IMR-90 (cell line): ENCODE measurements at regions not wholly inside any gene's neighbourhood (a gene's known extent, or its start where the extent isn't known, plus 50 kb on each side); places are given as distances from the start of the nearest gene placed in this dataset.

ENCODE experiments used
- ATAC-seq: fragments of 200-7000 bp; cut with Tn5 transposase; 2 replicates; pipeline ENCODE4 v1.9.1; 2020; ENCODE audit warnings: low read depth, mild to moderate bottlenecking, moderate library complexity
- BruUV-seq: library from RNA; stranded (reverse); fragments of 400-500 nt; replicated peaks from 2 replicates; lab custom pipeline; 2021; lab: Mats Ljungman, UMichigan
- CTCF ChIA-PET: fragments of 300-600 bp; formaldehyde crosslinking; extraction: SDS; loops from one replicate; lab custom pipeline; 2021; ENCODE audit warnings: antibody characterized with exemption; lab: Yijun Ruan, JAX
- POLR2A ChIA-PET: fragments of 300-600 bp; sonication (Branson Sonifier 250); formaldehyde crosslinking; loops from one replicate; lab custom pipeline; 2022; ENCODE audit warnings: antibody characterized with exemption; ENCODE audit not compliant: unreplicated experiment; lab: Charles Lee
- DNase-seq: peaks from one replicate; pipeline ENCODE4 v3.0.0; 2013
- H2AFZ ChIP-seq: replicated peaks from 2 replicates; pipeline ENCODE3; 2013; ENCODE audit warnings: low read length, mild to moderate bottlenecking; ENCODE audit not compliant: poor library complexity
- H2AK5ac ChIP-seq: 2 replicates; pipeline ENCODE4 v1.6.1; 2013; ENCODE audit warnings: low read depth, low read length, inconsistent platforms
- H2AK9ac ChIP-seq: replicated peaks from 2 replicates; pipeline ENCODE3; 2013; ENCODE audit warnings: mild to moderate bottlenecking, low read depth, low read length, moderate library complexity; ENCODE audit not compliant: poor library complexity
- H2BK120ac ChIP-seq: 2 replicates; pipeline ENCODE4 v1.6.1; 2013; ENCODE audit warnings: low read depth, low read length, inconsistent platforms
- H2BK15ac ChIP-seq: 3 replicates; pipeline ENCODE4 v1.6.1; 2013; ENCODE audit warnings: low read depth, low read length, inconsistent platforms
- H2BK20ac ChIP-seq: 2 replicates; pipeline ENCODE4 v1.6.1; 2013; ENCODE audit warnings: low read depth, mild to moderate bottlenecking, inconsistent platforms, low read length, moderate library complexity
- H2BK5ac ChIP-seq: 2 replicates; pipeline ENCODE4 v1.6.1; 2013; ENCODE audit warnings: mild to moderate bottlenecking, low read depth, low read length, inconsistent platforms; ENCODE audit not compliant: poor library complexity, severe bottlenecking
- H3K14ac ChIP-seq: replicated peaks from 2 replicates; pipeline ENCODE4 v1.6.1; 2013; ENCODE audit warnings: low read depth, low read length, inconsistent platforms
- H3K18ac ChIP-seq: 2 replicates; pipeline ENCODE4 v1.6.1; 2013; ENCODE audit warnings: low read depth, low read length, control low read depth
- H3K23ac ChIP-seq: 2 replicates; pipeline ENCODE4 v1.6.1; 2013; ENCODE audit warnings: low read depth, low read length, inconsistent platforms
- H3K27ac ChIP-seq: 2 replicates; pipeline ENCODE4 v1.5.1; 2013; ENCODE audit warnings: mild to moderate bottlenecking, control low read depth, low read length; ENCODE audit not compliant: insufficient read depth
- H3K27me3 ChIP-seq: 2 replicates; pipeline ENCODE4 v1.6.1; 2013; ENCODE audit warnings: low read length; ENCODE audit not compliant: control insufficient read depth, insufficient read depth
- H3K36me3 ChIP-seq: 2 replicates; pipeline ENCODE4 v1.6.1; 2013; ENCODE audit warnings: low read length, mixed read lengths; ENCODE audit not compliant: control insufficient read depth, insufficient read depth
- H3K4ac ChIP-seq: 2 replicates; pipeline ENCODE4 v1.6.1; 2013; ENCODE audit warnings: low read depth, low read length, inconsistent platforms
- H3K4me1 ChIP-seq: 2 replicates; pipeline ENCODE4 v1.6.1; 2013; ENCODE audit warnings: low read length, mixed read lengths; ENCODE audit not compliant: control insufficient read depth, insufficient read depth
- H3K4me2 ChIP-seq: 2 replicates; pipeline ENCODE4 v1.6.1; 2013; ENCODE audit warnings: low read depth, mild to moderate bottlenecking, control low read depth, low read length, moderate library complexity
- H3K4me3 ChIP-seq: 2 replicates; pipeline ENCODE4 v1.5.1; 2013; ENCODE audit warnings: low read depth, mild to moderate bottlenecking, control low read depth, low read length, moderate library complexity; ENCODE audit not compliant: insufficient read depth
- H3K56ac ChIP-seq: 2 replicates; pipeline ENCODE4 v1.6.1; 2013; ENCODE audit warnings: low read length, inconsistent platforms; ENCODE audit not compliant: insufficient read depth; ENCODE audit errors: extremely low read depth
- H3K79me1 ChIP-seq, 2 experiments: 2 replicates each; pipeline ENCODE4 v1.6.1; 2013; ENCODE audit warnings: low read length in 2 of 2, inconsistent platforms in 1 of 2, low read depth in 1 of 2
- H3K9ac ChIP-seq: 2 replicates; pipeline ENCODE4 v1.6.1; 2013; ENCODE audit warnings: low read depth, low read length, control low read depth
- H3K9me1 ChIP-seq: 2 replicates; pipeline ENCODE4 v1.6.1; 2013; ENCODE audit warnings: low read length, inconsistent platforms; ENCODE audit not compliant: insufficient read depth
- H3K9me3 ChIP-seq: 2 replicates; pipeline ENCODE4 v1.6.1; 2013; ENCODE audit warnings: low read length; ENCODE audit not compliant: control insufficient read depth, insufficient read depth
- H4K20me1 ChIP-seq: 2 replicates; pipeline ENCODE4 v1.6.1; 2013; ENCODE audit warnings: low read length, inconsistent platforms; ENCODE audit not compliant: insufficient read depth
- H4K5ac ChIP-seq: 2 replicates; pipeline ENCODE4 v1.6.1; 2013; ENCODE audit warnings: mild to moderate bottlenecking, low read depth, low read length, control low read depth
- H4K8ac ChIP-seq, 2 experiments: 2 replicates each; pipeline ENCODE4 v1.6.1; 2013; ENCODE audit warnings: low read depth in 2 of 2, low read length in 2 of 2, control low read depth in 1 of 2, inconsistent platforms in 1 of 2
- H4K91ac ChIP-seq: 2 replicates; pipeline ENCODE4 v1.6.1; 2013; ENCODE audit warnings: low read depth, low read length, inconsistent platforms; ENCODE audit not compliant: insufficient read depth
- CEBPB ChIP-seq: IDR thresholded peaks from 2 replicates; pipeline ENCODE4 v1.6.1; 2012; ENCODE audit warnings: low read depth, low read length, improper control_type of control experiment
- CTCF ChIP-seq: conservative IDR thresholded peaks from 2 replicates; pipeline ENCODE4 v1.5.1; 2012; ENCODE audit warnings: mild to moderate bottlenecking, low read depth, low read length, improper control_type of control experiment
- FOS ChIP-seq: fragments of 150-350 bp; IDR thresholded peaks from 2 replicates; pipeline ENCODE4 v1.6.1; 2016; ENCODE audit warnings: low read depth, low read length
- MAFK ChIP-seq: IDR thresholded peaks from 2 replicates; pipeline ENCODE4 v1.6.1; 2012; ENCODE audit warnings: low read depth, low read length, improper control_type of control experiment
- MAZ ChIP-seq: IDR thresholded peaks from 2 replicates; pipeline ENCODE4 v1.6.1; 2012; ENCODE audit warnings: low read depth, mild to moderate bottlenecking, low read length, improper control_type of control experiment, moderate library complexity, borderline replicate concordance
- MXI1 ChIP-seq: IDR thresholded peaks from 2 replicates; pipeline ENCODE4 v1.6.1; 2012; ENCODE audit warnings: low read depth, mild to moderate bottlenecking, low read length, moderate library complexity, borderline replicate concordance
- NFE2L2 ChIP-seq: fragments of 150-350 bp; IDR thresholded peaks from 2 replicates; pipeline ENCODE4 v1.6.1; 2016; ENCODE audit warnings: low read depth, mild to moderate bottlenecking, low read length
- POLR2A ChIP-seq: IDR thresholded peaks from 2 replicates; pipeline ENCODE4 v1.6.1; 2012; ENCODE audit warnings: mild to moderate bottlenecking, low read depth, low read length
- whole genome bisulfite sequencing, 2 experiments: methylation state at CpG; one replicate each; pipeline versions ENCODE4 v1.1.5 to v1.1.7; 2013; ENCODE audit warnings: missing lambda C conversion rate in 2 of 2; ENCODE audit not compliant: insufficient read length in 1 of 2; ENCODE audit errors: extremely low coverage in 2 of 2; 5-methylcytosine and 5-hydroxymethylcytosine counted together
- dilution Hi-C: fragments of 300-500 bp; cut with HindIII; formaldehyde crosslinking; loops from one replicate; pipeline ENCODE4 v1.14.3; 2018; ENCODE audit warnings: low sequenced_read_pairs; ENCODE audit not compliant: unreplicated experiment
- in situ Hi-C: fragments of 300-500 bp; cut with MboI; formaldehyde crosslinking; loops from 3 replicates; pipeline ENCODE4 v1.14.3; 2019; ENCODE audit warnings: low sequenced_read_pairs, inconsistent platforms, mixed read lengths
- intact Hi-C: fragments of 100-400 bp; cut with micrococcal nuclease; formaldehyde crosslinking; loops from 2 replicates; pipeline ENCODE4 v1.10.0; 2022

GRCh38 chr6:144862769-144863168 is 577.6 kb downstream of the UTRN start:
- in situ Hi-C loops (no loop called here), intact Hi-C loops (no loop called here), dilution Hi-C loops (no loop called here)
- H3K14ac ChIP-seq = no peak overlapping the region
- H3K9me3 ChIP-seq = no peaks in the 10 kb centered on the region; the same call in 1 of the 2 replicates
- no peak overlapping the region for H2BK20ac ChIP-seq
- H2AFZ ChIP-seq = no peak overlapping the region
- no peak overlapping the region for H3K4me3 ChIP-seq
- H3K27me3 ChIP-seq = no peaks in the 10 kb centered on the region
- H4K8ac ChIP-seq = no peak overlapping the region
- WGBS, 2 experiments = no CpG with 5 or more reads among the region's 2 CpGs
- H3K23ac ChIP-seq = no peak overlapping the region
- DNase-seq (no peak), ATAC-seq (no peak)
- H2AK5ac ChIP-seq = no peak overlapping the region
- no peak overlapping the region for H3K18ac ChIP-seq
- no peaks in the 10 kb centered on the region for H3K36me3 ChIP-seq
- ChIA-PET CTCF (no interaction called here), POLR2A (no interaction called here)
- H3K56ac ChIP-seq = no peak overlapping the region
- no peaks in the 10 kb centered on the region for H4K20me1 ChIP-seq
- no peak overlapping the region for H2BK5ac ChIP-seq
- no TSS peak for BruUV-seq
- H3K9me1 ChIP-seq = no peaks in the 10 kb centered on the region
- no peak overlapping the region for H2BK15ac ChIP-seq
- TF ChIP-seq MAFK = no peak
- no peak for TF ChIP-seq MAZ
- TF ChIP-seq POLR2A = no peak
- TF ChIP-seq CTCF = no peak
- no peak for TF ChIP-seq CEBPB
- TF ChIP-seq NFE2L2 = no peak
- TF ChIP-seq MXI1 = no peak
- TF ChIP-seq FOS = no peak
- H3K4me2 ChIP-seq = no peak overlapping the region
- H3K4me1 ChIP-seq = no peaks in the 10 kb centered on the region
- H4K5ac ChIP-seq = no peak overlapping the region
- no peak overlapping the region for H2AK9ac ChIP-seq
- no peak overlapping the region for H4K91ac ChIP-seq
- no peak overlapping the region for H3K4ac ChIP-seq
- H3K27ac ChIP-seq = no peak overlapping the region
- H2BK120ac ChIP-seq = no peak overlapping the region
- H3K9ac ChIP-seq = no peak overlapping the region
- H3K79me1 ChIP-seq = no peaks in the 10 kb centered on the region
